Stimulated activated CD8-positive, alpha-beta memory T cell treated with anti-CD3 and anti-CD28 coated beads, Interleukin-7, amount 100 ng/mL, for 4 hours (primary cell): ENCODE measurements at regions not wholly inside any gene's neighbourhood (a gene's known extent, or its start where the extent isn't known, plus 50 kb on each side); places are given as distances from the start of the nearest gene placed in this dataset.
"Not testable (repeated sequence)": the region's sequence is repeated elsewhere in the genome, so short reads cannot be mapped to it uniquely, and the experiment has no call there.

Source experiments
- DNase-seq, 2 donors: peaks; one replicate each; pipeline ENCODE4 v3.0.0-alpha.2; 2020; ENCODE audit warnings: low read depth in 2 of 2

DNA sequence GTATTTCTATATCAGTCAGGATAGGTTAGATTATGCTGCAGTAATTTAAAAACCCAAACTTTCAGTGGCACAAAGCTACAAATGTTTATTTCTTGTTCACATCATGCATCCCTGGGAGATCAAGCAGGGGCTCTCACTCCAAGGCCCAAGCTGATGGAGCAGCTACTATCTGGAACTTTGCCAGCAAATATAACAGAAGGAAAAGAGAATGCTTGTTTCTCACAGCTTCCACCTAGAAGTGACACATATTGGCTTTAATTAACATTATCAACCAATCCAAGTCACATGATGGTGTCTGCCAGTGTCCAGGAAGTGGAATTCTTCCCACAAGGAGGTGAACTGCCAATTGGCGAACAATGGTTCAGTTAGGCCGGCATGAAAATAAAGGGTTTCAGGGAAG, 306.9 kb downstream of the BCL11A start:
- DNase-seq: no peak

DNA sequence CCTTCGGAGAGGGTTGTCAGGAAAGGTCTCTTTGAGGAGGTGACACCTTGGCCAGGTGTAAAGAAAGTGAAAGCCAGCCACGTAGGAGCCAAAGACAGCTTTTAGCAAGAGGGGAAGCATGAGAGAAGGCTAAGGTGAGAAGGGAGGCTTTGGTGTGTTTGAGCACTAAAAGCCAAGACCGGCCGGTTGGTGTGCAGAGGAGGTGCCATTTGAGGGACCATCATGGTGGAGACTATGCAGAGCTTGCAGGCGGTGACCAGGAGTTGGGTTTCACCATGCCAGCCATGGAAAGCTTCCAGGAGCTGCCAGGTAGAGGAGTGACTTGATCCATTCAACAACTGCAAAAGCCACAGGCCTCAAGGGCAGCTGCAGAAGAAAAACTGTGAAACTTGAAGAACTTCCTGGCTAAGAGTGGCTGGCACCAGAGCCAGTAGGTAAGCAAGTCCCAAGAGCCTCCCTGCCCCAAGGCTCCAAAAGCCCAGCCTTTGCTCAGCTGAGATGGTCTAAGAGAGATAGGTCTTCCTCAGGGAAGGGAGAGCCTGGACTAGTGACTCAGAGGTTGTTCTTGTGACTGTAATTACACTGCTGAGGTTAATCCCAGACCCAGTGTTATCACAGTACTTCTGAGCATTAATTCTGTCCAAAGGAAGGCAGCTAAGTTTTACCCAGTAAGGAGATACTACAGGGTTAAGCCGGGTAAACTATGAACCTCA, 319.0 kb downstream of the BCL11A start:
- DNase-seq: no peak

DNA sequence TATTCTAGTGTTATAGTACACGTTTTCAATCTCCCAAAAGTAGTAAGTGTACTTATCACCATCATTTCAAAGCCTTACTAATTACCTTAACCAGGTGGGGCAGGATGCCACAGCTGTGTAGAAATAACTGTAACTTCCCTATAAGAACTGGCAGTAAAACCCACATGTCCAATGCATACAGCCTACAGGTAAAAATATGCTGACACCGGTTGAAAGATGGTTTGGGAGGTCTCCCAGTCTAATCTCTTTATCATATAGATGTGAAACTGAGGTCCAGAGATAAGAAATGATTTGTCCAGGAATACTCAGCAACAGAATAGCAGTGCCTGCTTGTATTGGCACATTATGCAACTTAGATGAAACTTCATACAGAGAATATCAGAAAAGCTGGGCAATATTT, 322.9 kb downstream of the BCL11A start:
- DNase-seq: no peak

DNA sequence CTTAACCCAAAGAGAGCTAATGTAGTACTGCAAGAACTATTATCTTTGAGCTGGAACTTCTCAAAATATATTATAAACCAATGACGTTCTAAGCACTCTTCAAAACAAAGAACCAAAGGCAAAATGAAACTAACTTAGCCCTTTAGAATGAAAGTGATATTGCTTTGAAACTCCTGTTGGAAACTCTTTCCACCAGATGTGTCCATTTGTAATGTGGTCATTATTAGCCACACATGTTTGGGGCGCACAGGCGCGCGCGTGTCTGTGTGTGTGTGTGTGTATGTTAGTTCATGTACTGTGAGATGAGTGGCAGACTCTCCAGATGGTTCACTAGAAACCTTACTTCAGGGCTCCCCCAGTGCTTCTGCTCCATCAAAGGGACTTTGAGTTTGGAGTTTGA, 323.4 kb downstream of the BCL11A start:
- DNase-seq: no peak

DNA sequence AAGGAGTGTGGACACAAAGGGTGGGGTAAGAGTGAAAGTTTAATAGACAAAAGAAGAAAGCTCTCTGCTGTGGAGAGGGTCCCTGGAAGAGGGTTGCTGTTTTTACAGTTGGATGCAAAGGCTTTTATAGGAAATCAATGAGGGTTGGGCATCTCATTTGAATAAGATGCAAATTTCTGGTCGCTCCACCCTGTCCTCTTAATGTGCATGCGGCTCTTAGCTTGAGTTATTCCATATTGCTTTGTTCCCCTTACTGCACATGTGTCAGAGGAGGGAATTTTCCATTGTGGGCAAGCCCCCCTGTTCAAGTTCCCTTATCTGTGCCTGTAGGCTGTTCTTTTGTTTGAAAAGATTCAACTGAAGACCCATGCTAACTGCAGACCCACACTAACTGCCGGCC, 326.5 kb downstream of the BCL11A start:
- no peak for DNase-seq

DNA sequence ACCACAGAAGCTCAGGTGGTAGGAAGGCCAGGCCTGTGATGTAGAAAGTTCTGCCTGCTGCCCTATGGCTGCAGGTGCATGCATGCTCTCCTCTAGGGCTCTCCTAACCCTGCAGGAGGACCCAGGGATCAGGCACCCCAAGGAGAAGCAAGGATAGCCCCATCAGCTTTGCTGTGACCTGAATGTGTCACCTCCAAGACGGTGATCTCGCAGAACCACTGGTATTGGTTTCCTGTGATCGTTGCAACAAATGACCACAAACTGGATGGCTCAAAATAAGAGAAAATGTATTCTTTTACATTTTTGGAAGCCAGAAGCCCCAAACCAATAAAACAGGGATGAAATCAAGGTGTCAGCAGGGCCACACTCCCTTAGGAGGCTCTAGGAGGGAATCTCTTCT, 327.3 kb downstream of the BCL11A start:
- no peak for DNase-seq

DNA sequence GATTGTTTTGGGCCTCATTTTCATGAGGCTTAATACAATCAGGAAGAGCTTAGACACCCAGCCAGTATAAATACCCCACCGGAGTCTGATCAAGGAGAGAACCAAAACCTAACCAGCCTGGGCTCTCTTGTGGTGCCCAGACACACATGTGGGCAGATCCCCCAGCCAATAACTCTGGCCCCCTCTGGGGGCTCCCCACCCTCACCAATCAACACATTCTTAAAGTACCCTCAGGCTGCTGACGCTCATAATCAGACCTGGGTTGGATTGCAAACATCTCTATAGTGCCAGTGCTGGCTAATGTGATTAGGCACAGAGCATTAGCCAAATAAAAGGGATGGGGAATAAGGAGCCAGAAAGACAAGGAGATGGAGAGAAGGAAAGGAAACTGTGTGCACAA, 329.6 kb downstream of the BCL11A start:
- DNase-seq: no peak

DNA sequence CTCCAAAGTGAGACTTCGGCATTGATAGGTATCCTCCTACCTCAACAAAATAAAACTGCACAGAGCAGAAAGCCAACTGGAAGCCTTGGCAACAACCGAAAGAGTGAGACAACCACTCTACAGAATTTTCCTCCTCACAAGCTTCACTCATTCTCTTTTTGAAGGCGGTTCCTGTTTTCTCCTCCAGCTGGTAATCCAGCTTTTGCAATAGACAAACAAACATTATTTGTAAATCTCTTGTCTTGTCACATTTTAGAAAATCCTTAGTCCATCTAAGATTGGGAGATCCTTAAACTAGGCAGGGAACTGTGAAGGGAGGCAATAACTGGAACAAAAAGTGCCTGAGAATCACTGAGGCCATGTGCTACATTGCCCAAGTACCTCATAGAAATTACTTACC, 332.4 kb downstream of the BCL11A start:
- no peak for DNase-seq

DNA sequence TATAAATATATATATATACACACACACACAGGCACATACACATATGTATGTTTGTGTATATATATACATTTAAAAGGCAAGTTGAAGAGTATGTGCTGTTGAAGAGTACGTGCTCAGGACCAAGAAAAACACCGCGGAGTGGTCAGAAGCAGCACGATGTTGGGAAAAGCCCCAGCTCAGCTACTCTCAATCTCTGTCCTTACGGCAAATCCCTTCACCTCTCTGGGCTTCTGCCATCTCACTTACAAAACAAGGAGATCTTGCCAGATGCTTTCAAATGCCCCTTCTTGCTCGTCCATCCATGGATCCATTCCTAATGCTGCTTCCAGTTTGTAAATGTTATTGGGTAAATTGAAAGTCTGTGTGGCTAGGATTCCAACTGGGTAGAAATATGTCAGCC, 333.9 kb downstream of the BCL11A start:
- DNase-seq: no peak

DNA sequence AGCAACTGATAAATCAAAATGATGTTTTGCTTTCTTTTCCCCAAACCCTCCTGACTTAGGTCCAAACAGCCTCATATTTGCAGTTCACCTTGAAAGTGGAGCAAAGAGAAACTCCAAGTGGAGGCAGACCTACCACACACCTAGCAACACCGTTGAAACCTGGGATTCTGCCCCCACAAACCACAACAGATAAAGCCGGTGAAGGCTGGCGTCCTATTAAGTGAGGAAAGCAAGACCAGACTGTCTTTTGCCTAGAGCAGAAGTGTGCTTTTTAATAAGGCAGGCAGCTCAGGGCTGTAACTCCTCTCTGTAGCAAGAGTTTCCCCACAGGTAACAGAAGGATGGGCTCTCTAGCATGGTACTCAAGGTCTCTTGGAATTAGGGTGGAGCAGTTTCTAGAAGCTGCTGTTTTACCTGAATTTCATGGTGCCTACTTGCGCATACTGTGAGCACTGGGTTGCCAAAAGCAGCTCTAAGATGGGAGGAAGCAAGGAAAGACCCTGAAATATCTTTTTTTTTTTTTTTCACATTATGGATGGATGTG, 336.9 kb downstream of the BCL11A start:
- DNase-seq: no peak

DNA sequence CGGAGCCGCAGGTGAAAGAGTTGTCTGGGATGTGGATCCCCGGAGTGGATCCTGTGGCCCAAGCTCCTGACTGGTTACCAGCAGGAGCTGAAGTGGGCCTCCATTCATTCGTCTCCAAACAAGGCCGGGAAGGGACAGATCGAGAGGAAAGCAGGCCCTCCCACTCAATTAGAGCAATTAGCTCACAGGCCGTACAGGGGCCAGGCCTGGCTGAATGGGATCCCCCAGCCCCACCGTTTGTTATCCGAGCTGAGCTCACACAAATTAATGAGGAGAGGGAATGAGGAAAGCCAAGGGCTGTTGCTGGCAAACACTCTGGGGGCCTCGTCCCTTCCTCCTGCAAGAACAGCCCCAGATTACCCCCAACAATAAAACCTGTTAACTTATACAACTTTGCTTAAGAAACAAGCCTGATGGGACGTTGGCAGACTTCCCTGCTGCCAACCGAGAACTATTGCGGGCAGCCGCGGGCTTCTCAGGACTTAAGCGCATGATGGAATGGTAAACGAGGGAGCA, 338.0 kb downstream of the BCL11A start:
- no peak for DNase-seq

DNA sequence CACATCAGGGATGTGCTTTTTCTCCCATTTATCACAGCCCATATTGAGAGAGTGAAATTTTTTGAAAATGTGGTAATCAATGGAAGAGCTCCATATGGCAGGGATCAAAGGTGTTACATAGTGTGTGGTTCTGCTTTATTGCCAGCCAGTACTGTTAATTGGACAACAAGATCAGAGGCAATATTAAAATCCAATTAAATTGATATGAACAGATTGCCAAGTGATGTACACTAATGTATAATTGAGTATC, 338.9 kb downstream of the BCL11A start:
- DNase-seq: no peak

DNA sequence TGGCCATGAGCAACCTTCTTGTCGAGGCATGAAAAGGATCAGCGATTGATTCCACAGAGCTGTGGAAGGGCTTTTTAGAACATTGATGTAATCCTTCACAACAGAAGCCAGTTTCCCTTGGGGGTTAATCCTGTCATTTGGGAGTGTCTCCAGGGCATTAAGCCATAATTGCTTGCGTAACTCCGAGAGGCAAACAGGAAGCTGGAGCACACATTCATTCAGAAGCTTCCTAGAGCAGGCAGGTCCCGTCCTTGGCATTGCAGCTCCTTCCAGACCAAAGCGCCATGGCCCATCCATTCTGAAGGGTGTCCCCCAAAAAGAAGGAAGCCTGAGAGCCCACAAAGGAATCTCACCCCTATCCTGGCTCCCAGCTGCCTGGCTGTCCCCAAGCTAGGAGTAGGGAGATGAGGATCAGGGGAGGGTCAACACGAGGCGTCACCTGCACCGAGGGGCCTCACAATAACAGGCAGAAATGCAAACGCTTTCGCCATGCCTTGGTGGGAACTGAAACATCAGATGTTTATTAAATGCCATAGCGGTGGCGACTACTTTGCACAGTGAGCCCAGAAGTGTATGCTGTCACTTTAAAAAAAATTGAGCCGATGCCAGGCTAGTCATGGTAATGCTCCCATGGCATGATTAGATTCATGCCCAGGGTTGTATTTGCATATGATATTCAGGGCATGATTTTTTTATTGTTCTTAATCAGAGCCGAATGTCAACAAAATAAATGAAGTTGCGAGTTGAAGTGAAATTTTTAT, 339.4 kb downstream of the BCL11A start:
- no peak for DNase-seq

DNA sequence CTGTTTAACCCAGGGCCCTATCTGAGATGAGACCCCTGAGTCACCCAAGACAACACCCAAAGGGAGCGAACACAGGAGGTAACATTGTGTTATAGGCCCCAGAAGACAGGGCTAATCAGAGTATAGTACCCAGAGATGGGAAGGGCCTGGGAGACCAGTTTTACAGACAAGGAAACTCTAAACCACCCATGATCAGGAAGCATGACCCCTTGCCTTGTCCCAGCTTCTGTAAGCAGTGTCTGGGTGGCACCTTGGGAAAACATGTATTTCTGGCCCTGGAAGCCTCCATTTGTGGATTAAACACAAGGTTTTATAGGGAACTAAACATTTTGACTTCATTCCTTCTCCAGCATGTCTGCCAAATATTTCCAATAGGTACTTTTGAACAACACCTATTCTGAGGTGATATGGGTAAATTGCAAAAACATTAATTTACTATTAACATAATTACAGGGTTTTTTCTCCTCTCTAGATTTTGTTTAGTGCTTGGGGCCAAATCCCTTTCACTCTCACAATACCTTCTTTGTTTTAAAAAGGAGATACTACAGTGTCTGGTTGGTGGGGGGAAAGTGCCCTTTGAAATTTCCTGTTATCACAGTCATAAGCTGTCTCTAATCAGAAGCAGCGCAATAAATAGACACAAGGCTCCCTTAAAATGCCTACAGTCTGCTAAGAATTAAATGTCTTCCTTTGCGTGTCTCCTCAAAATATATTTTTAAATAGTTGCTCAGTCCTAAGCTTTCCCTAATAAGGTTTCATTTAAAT, 341.1 kb downstream of the BCL11A start:
- DNase-seq: no peak

DNA sequence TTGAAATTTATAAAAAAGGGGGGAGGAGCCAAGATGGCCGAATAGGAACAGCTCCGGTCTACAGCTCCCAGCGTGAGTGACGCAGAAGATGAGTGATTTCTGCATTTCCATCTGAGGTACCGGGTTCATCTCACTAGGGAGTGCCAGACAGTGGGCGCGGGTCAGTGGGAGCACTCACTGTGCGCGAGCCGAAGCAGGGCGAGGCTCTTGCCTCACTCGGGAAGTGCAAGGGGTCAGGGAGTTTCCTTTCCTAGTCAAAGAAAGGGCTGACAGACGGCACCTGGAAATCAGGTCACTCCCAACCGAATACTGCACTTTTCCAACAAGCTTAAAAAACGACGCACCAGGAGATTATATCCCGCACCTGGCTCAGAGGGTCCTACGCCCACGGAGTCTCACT, 364.4 kb downstream of the BCL11A start:
- DNase-seq: not testable (repeated sequence)

DNA sequence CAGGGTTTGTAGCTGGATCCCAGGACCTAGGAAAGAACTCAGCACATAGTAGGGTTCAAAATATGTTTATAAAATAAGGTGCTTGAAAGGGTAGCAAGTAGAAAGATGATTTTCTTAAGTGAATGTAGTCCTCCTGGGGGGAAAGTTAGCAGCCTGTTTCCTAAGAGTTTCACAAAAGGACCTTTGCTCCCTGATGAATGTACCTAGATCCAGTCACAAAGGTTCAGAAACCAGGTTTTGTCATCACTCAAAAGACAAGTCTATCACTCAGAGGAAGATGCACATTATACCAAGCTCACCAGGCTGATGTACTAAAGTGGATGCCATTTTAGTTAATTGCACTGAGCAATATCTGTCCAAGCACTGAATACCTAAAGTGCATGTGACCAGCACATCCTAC, 378.2 kb downstream of the BCL11A start:
- no peak for DNase-seq

DNA sequence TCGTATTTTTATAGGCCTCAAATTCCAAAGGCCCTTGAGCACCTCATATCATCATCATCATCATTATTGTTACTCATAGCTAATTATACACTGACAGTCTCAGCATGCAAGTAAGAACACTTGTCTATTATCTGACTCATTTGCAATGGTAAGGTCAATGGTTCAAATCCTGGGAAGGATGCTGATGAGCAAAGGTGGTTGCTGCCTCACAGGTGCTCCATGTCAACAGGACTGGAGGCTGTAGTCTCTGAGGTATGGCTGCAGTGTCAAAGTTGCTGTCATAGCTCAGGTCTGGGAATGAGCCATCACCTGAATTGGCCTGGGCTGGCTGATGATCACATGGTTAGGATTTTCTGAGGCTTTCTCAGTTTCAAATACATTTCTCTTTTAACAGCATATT, 379.3 kb downstream of the BCL11A start:
- DNase-seq: no peak

DNA sequence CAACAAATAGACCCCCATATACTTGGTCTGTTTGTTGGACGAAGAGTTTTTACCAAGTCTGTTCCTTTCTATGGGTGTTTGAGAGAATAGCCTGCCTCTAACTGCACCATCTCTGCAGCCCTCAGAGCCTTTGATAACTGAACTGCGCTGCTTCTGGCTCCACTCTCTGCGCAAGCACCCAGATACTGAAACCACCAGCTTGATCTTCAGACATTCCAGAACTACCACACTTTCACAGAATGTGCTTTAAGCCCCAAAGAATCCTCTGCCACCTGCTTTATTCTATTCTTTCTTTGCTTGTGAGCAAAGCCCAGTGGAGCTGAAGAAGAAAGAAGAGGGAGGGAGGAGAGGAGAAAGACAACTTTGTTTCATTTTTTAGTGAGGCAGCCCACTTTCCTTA, 380.7 kb downstream of the BCL11A start:
- no peak for DNase-seq

DNA sequence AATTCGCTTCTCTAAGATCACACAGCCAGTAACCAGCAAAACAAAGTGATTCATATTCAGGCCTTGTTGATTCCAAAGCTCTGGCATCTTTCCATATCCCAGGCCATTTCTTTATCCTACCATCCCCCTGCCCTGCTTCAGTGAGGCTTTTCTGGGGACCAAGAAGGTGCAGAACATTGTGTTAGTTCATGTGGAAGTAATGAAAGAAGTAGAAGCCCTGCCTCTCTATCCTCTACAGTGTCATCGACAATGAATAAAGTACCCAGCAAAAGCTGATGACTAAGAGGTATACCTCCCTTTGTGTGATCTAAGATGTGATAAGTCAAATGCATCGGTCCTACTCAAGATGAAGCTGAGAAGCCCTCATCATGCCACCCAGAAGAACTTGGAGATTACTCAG, 383.2 kb downstream of the BCL11A start:
- no peak for DNase-seq

DNA sequence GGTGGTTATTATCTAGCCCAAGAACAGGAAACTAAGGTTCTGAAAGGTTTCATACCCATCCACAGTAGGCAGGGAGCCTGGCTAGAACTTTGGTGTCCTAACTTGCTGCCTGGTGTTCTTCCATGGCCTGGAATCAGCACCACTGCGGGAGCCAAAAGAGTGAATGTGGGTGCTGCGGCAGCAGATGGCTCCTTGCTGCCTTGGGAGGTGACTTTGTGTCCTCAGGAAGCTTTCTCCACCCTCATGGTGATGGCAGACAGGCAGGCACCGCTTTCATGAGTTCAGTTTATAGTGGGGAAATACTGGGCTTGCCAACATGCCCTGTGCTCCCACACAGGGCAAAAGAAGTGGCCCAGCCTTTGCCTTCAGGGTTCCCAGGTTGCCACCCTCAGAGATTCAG, 385.2 kb downstream of the BCL11A start:
- no peak for DNase-seq

DNA sequence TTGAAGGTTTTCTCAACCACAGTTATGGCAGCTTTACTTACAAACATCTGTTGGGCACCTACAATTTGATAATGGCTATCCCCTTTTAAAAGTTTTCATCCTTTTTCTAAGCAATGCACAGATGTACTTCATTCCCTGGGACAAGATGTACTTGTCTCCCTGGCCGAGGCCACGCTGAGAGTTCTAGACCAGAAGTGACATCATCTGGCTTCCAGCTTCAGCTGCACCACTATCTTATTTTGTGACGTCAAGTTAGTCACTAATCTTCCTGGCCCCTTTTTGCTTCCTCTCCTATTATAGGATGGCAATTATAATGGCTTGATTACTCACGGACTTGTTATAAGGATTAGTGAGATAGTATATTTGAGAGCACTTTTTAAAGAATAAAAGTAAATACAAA, 386.4 kb downstream of the BCL11A start:
- DNase-seq: no peak

DNA sequence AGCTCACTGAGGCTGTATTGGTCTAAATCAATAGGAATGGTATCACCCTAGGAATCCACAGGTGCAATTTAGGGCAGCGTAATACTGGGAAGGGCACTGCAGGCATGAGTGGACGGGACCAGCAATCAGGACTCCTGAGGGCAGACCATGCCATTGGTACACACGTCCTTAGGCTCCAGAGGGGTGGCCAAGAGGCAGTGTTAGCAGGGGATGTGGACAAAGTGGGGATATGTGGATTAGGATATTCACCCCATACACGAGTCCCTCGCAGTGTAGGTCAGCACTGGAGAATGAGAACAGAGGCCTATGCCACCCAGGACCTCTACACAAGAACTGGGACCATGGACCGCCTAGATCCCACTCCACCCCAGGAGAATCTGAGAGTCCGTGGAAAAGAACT, 389.8 kb downstream of the BCL11A start:
- no peak for DNase-seq

DNA sequence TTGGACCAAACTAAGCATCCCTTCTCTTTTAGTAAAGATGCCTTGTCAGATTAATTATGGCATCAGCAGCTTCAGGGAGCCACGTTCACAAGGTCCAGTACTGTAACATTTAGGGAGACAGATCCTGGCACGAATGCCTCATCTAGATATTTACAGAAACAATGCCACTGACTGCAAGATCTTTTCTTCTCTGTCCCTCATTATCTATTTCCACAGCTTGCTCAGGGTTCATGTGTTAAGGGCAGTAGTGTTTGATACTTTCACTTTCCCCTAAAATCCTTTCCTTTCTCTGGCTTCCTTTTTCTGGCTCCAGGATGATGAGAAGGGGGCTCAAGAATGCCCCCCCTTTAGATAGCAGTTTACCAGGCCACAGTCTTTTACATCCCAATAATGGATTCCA, 393.9 kb downstream of the BCL11A start:
- DNase-seq: no peak
